WI38 (cell line): ENCODE measurements at regions not wholly inside any gene's neighbourhood (a gene's known extent, or its start where the extent isn't known, plus 50 kb on each side); places are given as distances from the start of the nearest gene placed in this dataset.

Source experiments
- H3K4me3 ChIP-seq: 2 replicates; pipeline ENCODE4 v1.5.1; 2011; ENCODE audit warnings: low read depth, mild to moderate bottlenecking, control low read depth, low read length
- CTCF ChIP-seq: IDR thresholded peaks from 2 replicates; pipeline ENCODE4 v1.5.1; 2012; ENCODE audit warnings: low read depth, mild to moderate bottlenecking, control low read depth, low read length

GRCh38 chr2:147368306-147368705, 476.5 kb upstream of the ACVR2A start:
- no peak for TF ChIP-seq CTCF
- H3K4me3 ChIP-seq: no peak overlapping the region

GRCh38 chr2:147366279-147366678, 478.6 kb upstream of the ACVR2A start:
- no peak for TF ChIP-seq CTCF

GRCh38 chr2:147365622-147366021, 479.2 kb upstream of the ACVR2A start:
- no peak overlapping the region for H3K4me3 ChIP-seq
- no peak for TF ChIP-seq CTCF

More at GRCh38 chr2:147366279-147366678, 478.6 kb upstream of the ACVR2A start:
- H3K4me3 ChIP-seq: no peak overlapping the region

GRCh38 chr2:147364597-147364996, 480.2 kb upstream of the ACVR2A start:
- no peak for TF ChIP-seq CTCF
- H3K4me3 ChIP-seq: no peak overlapping the region

GRCh38 chr2:147363181-147363580, 481.6 kb upstream of the ACVR2A start:
- no peak overlapping the region for H3K4me3 ChIP-seq
- no peak for TF ChIP-seq CTCF

- TF ChIP-seq CTCF: no peak
These were observed 486.5 kb upstream of the ACVR2A start for GRCh38 chr2:147358375-147358774.

GRCh38 chr2:147356157-147356556, 488.7 kb upstream of the ACVR2A start:
- TF ChIP-seq CTCF: no peak
- H3K4me3 ChIP-seq: no peak overlapping the region

More at GRCh38 chr2:147358375-147358774, 486.5 kb upstream of the ACVR2A start:
- H3K4me3 ChIP-seq: no peak overlapping the region
